Heart right ventricle (tissue), 16 donors: ENCODE measurements at regions not wholly inside any gene's neighbourhood (a gene's known extent, or its start where the extent isn't known, plus 50 kb on each side); places are given as distances from the start of the nearest gene placed in this dataset.
"Not testable (repeated sequence)": the region's sequence is repeated elsewhere in the genome, so short reads cannot be mapped to it uniquely, and the experiment has no call there.

ENCODE experiments used
- ATAC-seq, 8 donors: fragments of 200-7000 bp; cut with Tn5 transposase; one replicate each; pipeline ENCODE4 v1.9.1; 2020; ENCODE audit warnings: mild to moderate bottlenecking in 8 of 8, moderate library complexity in 8 of 8, moderate number of reproducible peaks in 1 of 8
- DNase-seq, 2 donors: peaks; one replicate each; pipeline ENCODE4 v3.0.0-alpha.2; 2020
- H3K27ac ChIP-seq, 10 donors: fragments of 200-600 bp; sonication (generic) in 2 of 10; one replicate each; pipeline versions ENCODE4 v1.5.0 to v1.8.0; 2020 to 2022; ENCODE audit warnings: mild to moderate bottlenecking in 3 of 10
- H3K27me3 ChIP-seq, 7 donors: fragments of 200-600 bp; one replicate each; pipeline ENCODE4 v1.8.0; 2021 to 2022; ENCODE audit warnings: mild to moderate bottlenecking in 2 of 7
- H3K36me3 ChIP-seq, 9 donors: fragments of 200-600 bp; sonication (generic) in 1 of 9; one replicate each; pipeline versions ENCODE4 v1.5.0 to v1.8.0; 2020 to 2022; ENCODE audit warnings: mild to moderate bottlenecking in 2 of 9
- H3K4me1 ChIP-seq, 9 donors: fragments of 200-600 bp; sonication (generic) in 1 of 9; one replicate each; pipeline versions ENCODE4 v1.5.0 to v1.8.0; 2020 to 2022; ENCODE audit warnings: mild to moderate bottlenecking in 4 of 9
- H3K4me3 ChIP-seq, 10 donors: fragments of 200-600 bp; sonication (generic) in 2 of 10; one replicate each; pipeline versions ENCODE4 v1.5.0 to v1.8.0; 2020 to 2022; ENCODE audit warnings: mild to moderate bottlenecking in 7 of 10, moderate library complexity in 2 of 10
- H3K9me3 ChIP-seq, 11 donors: fragments of 200-600 bp in 10 of 11; sonication (generic) in 2 of 11; one replicate each; pipeline versions ENCODE4 v1.5.0 to v1.8.0; 2013 to 2022; ENCODE audit warnings: mild to moderate bottlenecking in 2 of 11, control low read depth in 1 of 11, moderate library complexity in 1 of 11
- WGBS, 2 donors: extraction: QIAGEN DNeasy Blood & Tissue Kit; methylation state at CpG; one replicate each; pipeline ENCODE4 v1.1.7; 2013; ENCODE audit warnings: inconsistent platforms in 1 of 2; 5-methylcytosine and 5-hydroxymethylcytosine counted together
- intact Hi-C, 10 donors: fragments of 100-400 bp; cut with DNase I; formaldehyde crosslinking; loops; one replicate each; pipeline versions ENCODE4 v1.11.1 to v1.14.2; 2022
- TF ChIP-seq, protein P1 (sequence below), 9 donors: fragments of 200-600 bp; sonication (generic) in 2 of 9; IDR thresholded peaks; one replicate each; pipeline versions ENCODE4 v1.5.0 to v1.8.0; 2021 to 2022; ENCODE audit warnings: antibody characterized with exemption in 9 of 9, mild to moderate bottlenecking in 5 of 9, moderate library complexity in 1 of 9
- donor health status: Arrhythmogenic right ventricular cardiomyopathy.
- donor health status: ischemic (EF 13 %, LVEDD 7.1; RV severe dilation, severe dysfunction).
- donor health status: healthy with polysubstance abuse.
- donor health status: DM: no; HTN: yes; CAD: no.
- donor health status: DM: no; HTN: no; CAD: no.
- donor health status: ischemic (EF 25% LVEDD 6.9; RV normal size, moderate dysfunction).
- donor health status: ischemic (EF 25% LVEDD 5.7; RV mildly dilated, moderate dysfunction).
- donor health status: healthy.
- donor health status: DM: yes; HTN: yes; CAD: no.
- donor health status: Ischemic cardiomyopathy.
- donor health status: ischemic (EF 35%, LVEDD 5.7; RV mildly dilated, moderate dysfunction).
- donor health status: nonischemic (EF 11% LVEDD 7.7; RV severe dilation, severe dysfunction).
- donor health status: DM: yes; HTN: yes; CAD: no.
- donor health status: PGD.
- donor health status: ischemic (EF 29% LVEDD 5.4; RV normal size, mild dysfunction).
- donor health status: nonischemic (EF 23%, LVEDD 6.1; RV moderate dilation, normal function).

DNA sequence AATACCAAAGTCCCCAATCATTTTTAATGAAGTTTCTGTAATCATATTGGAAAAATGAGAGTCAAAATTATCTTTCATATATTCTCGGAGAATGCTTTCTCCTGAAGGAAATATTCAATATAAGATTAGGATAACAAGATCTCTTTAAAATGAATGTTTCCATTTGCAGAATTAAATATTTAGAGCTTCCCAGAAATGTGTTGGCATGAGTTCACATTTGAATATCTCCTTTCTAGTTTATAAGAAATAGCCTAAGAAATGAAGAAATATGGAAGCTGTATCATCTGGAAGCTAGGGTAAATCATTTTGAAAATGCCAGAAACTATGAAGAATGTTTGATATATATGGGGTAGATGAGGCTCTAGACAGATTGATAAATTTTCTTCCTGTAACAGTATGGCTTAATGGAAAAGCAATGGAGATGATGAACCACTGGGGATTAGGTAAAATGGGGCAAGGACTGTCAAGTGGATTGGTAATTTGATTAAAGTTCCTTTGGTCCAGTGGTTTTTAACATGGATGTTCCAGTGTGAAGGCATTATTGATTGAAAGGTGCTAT is 184.6 kb upstream of the ZNF804A start:
- no peak overlapping the region for H3K27ac ChIP-seq
- no peak overlapping the region for H3K4me3 ChIP-seq
- ATAC-seq (no peak), DNase-seq (no peak)
- WGBS, 2 donors, result 81 to 91% methylated on average over 1 of the region's 1 CpG
- H3K36me3 ChIP-seq, result no peaks in the 10 kb centered on the region
- H3K4me1 ChIP-seq, result no peaks in the 10 kb centered on the region
- H3K27me3 ChIP-seq, result no peaks in the 10 kb centered on the region
- TF ChIP-seq, protein P1, sequence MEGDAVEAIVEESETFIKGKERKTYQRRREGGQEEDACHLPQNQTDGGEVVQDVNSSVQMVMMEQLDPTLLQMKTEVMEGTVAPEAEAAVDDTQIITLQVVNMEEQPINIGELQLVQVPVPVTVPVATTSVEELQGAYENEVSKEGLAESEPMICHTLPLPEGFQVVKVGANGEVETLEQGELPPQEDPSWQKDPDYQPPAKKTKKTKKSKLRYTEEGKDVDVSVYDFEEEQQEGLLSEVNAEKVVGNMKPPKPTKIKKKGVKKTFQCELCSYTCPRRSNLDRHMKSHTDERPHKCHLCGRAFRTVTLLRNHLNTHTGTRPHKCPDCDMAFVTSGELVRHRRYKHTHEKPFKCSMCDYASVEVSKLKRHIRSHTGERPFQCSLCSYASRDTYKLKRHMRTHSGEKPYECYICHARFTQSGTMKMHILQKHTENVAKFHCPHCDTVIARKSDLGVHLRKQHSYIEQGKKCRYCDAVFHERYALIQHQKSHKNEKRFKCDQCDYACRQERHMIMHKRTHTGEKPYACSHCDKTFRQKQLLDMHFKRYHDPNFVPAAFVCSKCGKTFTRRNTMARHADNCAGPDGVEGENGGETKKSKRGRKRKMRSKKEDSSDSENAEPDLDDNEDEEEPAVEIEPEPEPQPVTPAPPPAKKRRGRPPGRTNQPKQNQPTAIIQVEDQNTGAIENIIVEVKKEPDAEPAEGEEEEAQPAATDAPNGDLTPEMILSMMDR (IDR thresholded peaks at IDR 0.05), result no peak
- intact Hi-C loops, result no loop called here
- H3K9me3 ChIP-seq, result peaks cover 0 to 4% (median 0%) of the 10 kb centered on the region in 11 donors

DNA sequence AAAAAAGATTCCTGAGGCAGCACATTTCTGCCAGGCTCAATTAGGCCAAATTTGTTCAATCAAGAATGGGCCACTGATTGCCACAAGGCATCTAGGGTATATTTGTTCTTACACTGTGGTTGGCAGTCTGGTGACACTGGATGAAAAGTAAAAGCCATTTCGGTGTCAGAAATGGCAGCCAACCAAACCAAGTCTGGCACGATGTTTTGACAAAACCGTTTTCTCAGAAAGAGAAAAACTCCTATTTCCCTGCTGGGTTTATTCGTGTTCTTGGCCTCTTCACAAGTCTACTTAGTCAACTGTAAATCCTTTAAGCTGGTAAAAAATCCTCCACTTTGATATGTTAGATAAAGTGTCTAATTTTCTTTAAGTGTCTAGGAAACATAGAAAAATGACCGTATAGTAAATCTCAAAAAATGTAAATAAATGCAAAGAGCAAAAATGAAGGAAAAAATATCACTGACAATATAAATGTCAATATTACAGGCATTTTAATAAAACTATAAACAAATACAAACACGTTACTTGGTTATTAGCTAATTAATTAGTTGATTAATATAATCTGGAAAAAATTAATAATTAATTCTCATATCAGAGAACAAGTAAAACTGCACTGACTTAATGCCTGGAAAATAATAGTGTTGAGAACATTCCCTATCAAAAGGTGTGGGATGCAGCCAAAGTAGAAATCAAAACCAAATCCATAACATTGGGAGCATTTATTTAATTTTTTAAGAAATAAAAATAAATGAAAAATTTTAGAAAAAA is 182.0 kb upstream of the ZNF804A start:
- no peaks in the 10 kb centered on the region for H3K4me1 ChIP-seq
- H3K9me3 ChIP-seq, result peaks cover 0 to 4% (median 0%) of the 10 kb centered on the region in 11 donors
- H3K4me3 ChIP-seq, result no peak overlapping the region
- H3K27me3 ChIP-seq, result no peaks in the 10 kb centered on the region
- WGBS, 2 donors, result 83 to 88% methylated on average over 6 of the region's 6 CpGs
- intact Hi-C loops, result no loop called here
- TF ChIP-seq, protein P1 (IDR thresholded peaks at IDR 0.05), result no peak
- no peak for DNase-seq
- H3K27ac ChIP-seq, result no peak overlapping the region
- no peaks in the 10 kb centered on the region for H3K36me3 ChIP-seq
- no peak for ATAC-seq

DNA sequence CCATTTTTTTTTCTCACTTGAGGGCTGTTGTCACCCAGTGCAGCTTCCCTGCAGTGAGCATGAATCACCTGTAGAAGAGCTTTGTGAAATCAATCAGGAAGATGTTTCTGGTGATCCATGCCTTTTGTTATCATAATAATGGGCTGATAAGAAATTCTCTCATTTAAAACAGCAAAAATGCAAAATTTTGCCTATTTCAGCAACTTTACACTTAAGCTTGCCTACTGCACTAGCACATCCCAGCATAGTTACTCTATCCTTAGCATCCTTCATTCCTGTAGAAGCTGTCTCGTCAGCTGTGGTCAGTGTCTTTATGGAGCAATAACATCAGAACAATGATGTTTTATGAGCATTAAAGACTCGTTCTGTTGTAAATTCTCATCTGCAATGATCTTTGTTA is 178.6 kb upstream of the ZNF804A start:
- 66 to 70% methylated on average over 2 of the region's 2 CpGs for WGBS, 2 donors
- intact Hi-C loops, result no loop called here
- no peak for ATAC-seq

DNA sequence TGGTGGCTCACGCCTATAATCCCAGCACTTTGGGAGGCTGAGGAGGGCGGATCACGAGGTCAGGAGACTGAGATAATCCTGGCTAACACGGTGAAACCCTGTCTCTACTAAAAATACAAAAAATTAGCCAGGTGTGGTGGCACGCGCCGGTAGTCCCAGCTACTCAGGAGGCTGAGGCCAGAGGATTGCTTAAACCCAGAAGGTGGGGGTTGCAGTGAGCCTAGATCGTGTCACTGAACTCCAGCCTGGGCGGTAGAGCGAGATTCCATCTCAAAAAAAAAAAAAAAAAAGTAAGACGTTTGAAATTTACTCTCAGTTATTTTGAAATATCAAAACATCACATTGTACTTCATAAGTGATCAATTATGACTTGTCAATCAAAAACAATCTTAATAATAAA is 176.9 kb upstream of the ZNF804A start:
- H3K27me3 ChIP-seq, H3K27ac ChIP-seq, ATAC-seq, intact Hi-C loops, DNase-seq, H3K36me3 ChIP-seq, H3K9me3 ChIP-seq, H3K4me1 ChIP-seq, H3K4me3 ChIP-seq: not testable (repeated sequence)
- WGBS, 2 donors, result 85 to 89% methylated on average over 11 of the region's 11 CpGs

More for the DNA sequence above, 178.6 kb upstream of the ZNF804A start:
- TF ChIP-seq, protein P1 (IDR thresholded peaks at IDR 0.05), result no peak
- Histone ChIP-seq H3K36me3 (no peaks in the 10 kb centered on the region), H3K4me1 (no peaks in the 10 kb centered on the region), H3K27ac (no peak overlapping the region), H3K4me3 (no peak overlapping the region), H3K9me3 (peaks cover 0 to 4% (median 0%) of the 10 kb centered on the region in 11 donors), H3K27me3 (no peaks in the 10 kb centered on the region)
- DNase-seq, result no peak

DNA sequence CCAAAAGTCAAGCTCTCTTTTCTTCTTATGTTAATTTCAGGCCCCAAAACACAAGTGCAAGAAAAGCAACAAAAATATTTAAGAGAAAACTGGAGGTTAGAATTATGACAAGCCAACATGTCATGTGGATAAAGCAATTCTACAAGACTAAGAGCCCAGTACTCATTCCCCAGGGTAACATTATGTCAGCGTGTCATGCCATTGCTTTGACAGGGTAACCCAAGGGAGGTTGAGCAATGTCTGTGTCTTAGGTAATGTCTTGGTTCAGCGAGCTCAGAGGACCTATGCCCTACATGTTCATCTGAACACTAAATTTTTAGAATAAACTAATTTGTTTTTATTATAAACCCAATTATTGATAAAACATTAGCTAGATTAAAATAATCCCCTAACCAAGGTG is 173.2 kb upstream of the ZNF804A start:
- TF ChIP-seq, protein P1 (IDR thresholded peaks at IDR 0.05), result no peak
- no peak for ATAC-seq

More for the DNA sequence above, 173.2 kb upstream of the ZNF804A start:
- Histone ChIP-seq H3K27me3 (no peaks in the 10 kb centered on the region), H3K9me3 (no peaks in the 10 kb centered on the region), H3K27ac (no peak overlapping the region), H3K4me1 (no peaks in the 10 kb centered on the region), H3K4me3 (no peak overlapping the region), H3K36me3 (no peaks in the 10 kb centered on the region)
- intact Hi-C loops, result no loop called here
- WGBS, 2 donors, result 76 to 80% methylated on average over 2 of the region's 2 CpGs
- no peak for DNase-seq
